Hematopoietic multipotent progenitor cell treated with erythropoietin and hydrocortisone succinate and interleukin-3 and kit ligand, for 8 days (in vitro differentiated cells): ENCODE measurements at regions not wholly inside any gene's neighbourhood (a gene's known extent, or its start where the extent isn't known, plus 50 kb on each side); places are given as distances from the start of the nearest gene placed in this dataset.

Source experiments
- DNase-seq: peaks from one replicate; pipeline ENCODE4 v3.0.0-alpha.2; 2015

DNA sequence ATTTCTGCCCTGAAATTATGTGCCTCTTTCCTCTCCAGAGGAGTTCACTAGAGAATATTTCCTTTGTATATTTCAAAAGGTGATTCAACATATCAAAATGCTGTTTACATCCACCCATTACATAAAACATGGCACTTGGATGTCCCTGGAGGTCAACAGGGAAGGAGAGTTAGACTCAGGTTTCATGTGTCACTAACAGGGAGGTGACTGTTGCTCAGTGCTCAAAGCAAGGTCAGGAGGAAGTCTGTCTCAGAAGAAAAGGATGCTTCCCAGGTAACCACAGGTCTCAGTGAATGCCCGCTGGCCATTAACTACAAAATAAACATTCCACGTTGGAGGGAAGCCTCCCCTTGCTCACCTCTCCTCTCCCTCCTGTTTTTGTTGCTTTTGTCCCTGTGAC, 198.6 kb downstream of the AXIN2 start:
- DNase-seq = no peak

DNA sequence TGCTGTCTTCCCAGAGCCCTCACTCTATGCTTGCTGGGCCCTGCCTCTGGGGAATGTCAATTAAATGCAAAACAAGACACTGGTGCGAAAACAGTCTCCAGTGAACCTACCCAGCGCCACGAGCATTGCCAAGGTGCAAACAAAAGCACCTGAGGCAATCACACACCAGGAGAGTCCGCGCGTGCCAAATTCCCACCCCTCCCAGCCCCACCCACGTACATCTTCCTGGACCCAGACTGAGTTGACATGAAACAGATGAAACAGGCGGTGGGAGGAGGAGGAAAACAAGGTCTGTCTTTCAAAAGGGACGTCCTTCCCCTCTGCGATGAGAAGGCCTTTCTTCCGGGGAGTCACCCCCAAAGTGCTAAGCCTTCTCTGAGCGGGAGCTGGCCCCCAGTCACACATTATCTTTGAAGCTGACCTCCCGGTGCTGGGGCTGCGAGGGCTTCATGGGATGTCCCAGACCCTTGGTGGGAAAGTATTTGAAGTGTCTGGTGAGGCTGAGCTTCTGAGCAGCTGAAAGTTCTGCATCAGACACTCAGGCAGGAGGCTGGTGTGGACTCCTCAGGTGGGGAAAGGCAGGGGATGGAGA, 200.4 kb downstream of the AXIN2 start:
- no peak for DNase-seq

DNA sequence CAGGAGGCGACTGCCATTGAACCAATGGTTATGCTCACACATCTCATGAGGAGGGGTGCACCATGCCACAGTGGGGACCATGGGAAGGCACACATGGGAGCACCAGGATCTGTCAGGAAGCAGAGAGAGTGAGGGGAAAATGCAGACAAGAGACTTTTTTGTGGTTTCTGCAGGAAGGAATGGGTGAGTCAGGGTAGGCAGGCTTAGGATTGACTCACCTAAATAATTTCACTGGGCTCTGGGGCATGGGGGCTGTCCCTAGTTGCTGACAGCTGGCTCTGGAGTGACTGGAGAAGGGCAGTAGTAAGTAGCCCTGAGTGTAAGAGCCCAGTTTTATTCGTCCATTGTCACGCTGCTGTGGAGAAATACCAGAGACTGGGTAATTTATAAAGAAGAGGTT, 202.4 kb downstream of the AXIN2 start:
- DNase-seq = no peak

DNA sequence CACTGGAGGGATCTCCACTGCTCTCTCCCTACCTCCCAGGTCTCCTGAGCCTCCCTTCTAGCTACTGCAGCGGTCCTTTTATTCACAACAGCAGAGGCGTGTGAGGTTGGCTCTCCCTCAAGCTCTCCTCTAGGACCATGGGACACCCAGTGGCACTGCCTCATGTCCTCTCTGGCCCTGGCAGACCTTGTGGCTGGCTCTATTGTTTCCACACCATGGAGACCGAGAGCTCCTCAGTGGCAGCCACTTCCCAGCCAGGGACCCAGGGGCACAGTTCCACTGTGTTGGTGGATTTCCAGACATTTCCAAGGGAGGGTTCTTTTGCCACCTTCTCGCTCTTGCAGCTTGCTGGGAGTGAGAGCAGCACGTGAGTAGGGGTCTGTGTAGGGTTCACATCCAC, 204.9 kb downstream of the AXIN2 start:
- DNase-seq = no peak

DNA sequence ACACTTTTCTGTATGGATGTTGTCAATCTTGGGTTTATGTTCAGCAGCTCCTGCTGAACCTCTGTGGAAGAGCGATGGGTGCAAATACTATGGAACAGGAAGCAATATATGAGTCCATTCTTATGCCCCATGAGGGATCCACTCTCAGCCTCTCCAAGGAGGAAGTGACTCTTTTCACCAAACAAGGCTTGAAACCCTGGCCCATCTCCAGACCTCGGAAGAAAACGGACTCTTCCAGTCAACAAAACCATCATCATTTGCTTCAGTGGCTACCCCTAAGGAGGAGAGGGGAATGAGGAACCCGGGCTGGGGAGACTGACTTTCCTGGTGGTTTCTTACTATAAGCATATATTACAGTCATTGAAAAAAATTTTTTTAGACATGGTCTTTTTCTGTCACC, 206.2 kb downstream of the AXIN2 start:
- DNase-seq = no peak

DNA sequence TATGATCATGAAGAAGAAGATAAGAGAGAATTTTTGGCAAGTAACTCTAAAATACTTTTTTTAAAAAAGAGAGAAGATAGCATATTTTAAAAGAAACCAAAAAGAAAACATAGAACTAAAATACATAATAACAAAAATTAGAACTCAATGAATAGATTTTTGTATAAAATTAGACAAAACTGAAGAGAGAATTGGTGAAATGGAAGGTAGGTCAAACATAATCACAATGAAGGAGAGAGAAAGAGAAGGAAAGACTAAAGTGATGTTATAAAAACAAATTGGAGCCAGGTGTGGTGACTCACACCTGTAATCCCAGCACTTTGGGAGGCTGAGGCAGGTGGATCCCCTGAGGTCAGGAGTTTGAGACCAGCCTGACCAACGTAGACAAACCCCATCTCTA, 211.5 kb downstream of the AXIN2 start:
- DNase-seq = no peak

DNA sequence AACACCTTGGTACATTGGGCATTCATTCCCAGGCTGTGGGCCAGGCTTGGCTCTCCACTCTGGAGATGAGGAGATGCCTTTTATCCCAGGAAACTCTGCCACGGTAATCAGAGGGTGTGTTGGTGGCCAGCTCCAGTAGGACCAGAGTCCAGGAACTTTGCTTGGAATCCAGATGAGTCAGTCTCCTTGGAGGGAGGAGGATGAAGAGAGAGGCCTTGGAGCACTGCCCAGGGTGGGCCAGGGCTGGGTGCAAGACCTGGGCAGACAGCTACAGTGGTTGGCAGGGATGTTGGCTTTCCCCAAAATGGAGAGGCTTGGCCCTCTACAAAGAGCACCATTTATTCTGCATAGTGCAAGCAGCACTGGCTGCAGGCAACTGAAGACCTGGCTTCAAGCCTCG, 209.0 kb downstream of the RGS9 start:
- DNase-seq = no peak

DNA sequence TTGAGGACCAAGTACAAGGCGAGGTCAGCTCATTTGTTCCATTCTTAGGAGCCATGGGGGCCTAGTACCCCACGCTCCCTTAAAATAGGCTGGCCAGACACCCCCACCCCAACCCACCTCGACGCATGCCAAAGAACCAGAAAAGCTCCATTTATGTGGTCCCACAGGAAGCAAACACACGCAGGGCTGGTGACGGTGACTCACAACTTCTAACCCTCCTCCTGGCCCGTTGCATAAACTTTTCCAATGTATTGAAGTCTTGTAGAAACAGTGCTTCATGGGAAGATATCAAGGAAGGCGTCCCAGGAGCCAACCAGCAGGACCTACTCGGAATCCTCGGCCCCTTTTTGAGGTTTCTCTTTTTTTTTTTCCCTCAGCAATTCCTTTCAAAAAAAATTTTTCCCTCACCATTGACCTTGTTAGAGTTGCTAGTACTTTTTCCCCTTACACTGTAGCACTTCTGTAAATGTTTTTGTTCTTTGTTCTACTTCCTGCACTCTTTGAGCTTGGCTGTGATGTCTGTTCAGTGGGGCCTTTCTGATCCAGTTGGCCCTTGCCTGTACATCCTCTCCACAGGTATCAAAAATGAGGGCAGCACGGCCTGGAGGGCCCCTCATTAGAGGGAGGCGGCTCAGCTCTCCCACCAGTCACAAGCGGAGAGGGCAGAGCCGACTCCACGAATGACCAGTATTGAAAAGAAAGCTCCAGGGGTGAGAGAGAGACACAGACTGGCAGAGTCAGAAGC, 208.3 kb downstream of the RGS9 start:
- DNase-seq = no peak

DNA sequence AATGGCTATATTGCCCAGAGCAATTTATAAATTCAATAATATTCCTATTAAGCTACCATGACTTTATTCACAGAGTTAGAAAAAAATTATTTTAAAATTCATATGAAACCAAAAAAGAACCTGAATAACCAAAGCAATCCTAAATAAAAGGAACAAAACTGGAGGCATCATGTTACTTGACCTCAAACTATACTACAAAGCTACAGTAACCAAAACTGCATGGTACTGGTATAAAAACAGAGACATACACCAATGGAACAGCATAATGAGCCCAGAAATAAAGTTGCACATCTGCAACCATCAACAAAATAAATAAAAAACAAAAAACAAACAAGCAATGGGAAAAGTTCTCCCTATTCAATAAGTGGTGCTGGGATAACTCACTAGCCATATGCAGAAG, 203.2 kb downstream of the RGS9 start:
- no peak for DNase-seq

DNA sequence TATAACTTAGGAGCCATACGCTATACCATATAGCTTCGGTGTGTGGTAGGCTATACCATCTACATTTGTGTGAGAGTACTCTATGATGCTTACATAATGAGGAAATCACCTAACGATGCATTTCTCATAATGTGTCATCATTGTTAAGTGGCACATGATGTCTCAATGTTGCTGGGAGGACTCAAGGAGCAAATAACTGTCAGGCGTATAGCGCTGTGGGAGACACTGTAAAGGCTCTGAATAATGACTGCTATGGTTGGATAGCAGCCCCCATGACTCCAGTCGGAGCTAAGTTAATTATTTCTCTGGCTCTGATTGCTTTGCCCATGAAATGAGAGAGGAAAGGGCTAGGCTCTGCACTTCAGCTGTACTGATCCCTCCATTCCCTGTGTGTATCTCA, 197.2 kb downstream of the RGS9 start:
- no peak for DNase-seq

DNA sequence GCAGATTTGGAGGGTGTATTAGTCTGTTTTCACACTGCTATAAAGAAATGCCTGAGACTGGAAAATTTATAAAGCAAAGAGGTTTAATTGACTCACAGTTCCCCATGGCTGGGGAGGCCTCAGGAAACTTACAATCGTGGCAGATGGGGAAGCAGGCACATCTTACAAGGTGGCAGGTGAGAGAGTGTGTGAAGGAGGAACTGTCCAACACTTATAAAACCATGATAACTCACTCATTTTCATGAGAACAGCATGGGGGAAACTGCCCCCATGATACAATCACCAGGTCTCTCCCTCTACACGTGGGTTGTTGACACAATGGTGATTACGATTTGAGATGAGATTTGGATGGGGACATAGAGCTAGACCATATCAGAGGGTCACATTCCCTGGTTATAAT, 195.6 kb downstream of the RGS9 start:
- DNase-seq = no peak

DNA sequence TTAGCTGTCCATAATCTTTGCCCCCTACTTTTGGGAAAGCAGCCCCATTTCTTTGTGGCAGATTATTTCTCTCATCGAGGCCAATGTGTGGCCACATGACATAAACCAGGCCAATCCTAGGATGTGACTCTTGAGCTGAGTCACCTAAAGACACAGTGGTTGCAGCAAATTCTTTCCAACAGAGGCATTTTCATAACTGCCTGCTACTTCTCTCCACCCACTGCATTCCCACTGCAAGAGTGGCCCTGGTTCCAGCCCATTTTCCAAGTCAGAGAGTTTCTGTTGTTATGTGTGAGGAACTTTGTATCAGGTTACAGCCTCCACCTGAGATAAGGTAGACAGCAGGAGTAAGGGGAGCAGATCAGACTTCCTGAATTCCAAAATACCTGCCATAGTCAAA, 195.2 kb downstream of the RGS9 start:
- no peak for DNase-seq

DNA sequence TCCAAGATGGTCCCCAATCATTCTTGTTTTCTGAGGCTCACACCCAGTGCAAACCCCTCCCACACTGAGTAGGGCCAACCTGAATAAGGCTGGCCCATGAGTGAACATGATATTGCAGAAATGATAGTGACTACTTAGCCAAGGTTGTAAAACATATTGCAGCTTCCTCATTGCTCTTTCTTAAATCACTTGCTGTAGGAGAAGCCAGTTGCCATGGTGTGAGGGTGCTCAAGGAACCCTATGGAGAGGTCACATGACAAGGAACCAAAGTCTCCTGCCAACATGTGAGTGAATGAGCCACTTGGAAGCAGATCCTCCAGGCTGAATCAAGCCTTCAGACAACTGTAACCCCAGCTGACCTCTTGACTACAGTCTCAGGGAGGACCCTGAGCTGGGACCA, 191.4 kb downstream of the RGS9 start:
- DNase-seq = no peak

DNA sequence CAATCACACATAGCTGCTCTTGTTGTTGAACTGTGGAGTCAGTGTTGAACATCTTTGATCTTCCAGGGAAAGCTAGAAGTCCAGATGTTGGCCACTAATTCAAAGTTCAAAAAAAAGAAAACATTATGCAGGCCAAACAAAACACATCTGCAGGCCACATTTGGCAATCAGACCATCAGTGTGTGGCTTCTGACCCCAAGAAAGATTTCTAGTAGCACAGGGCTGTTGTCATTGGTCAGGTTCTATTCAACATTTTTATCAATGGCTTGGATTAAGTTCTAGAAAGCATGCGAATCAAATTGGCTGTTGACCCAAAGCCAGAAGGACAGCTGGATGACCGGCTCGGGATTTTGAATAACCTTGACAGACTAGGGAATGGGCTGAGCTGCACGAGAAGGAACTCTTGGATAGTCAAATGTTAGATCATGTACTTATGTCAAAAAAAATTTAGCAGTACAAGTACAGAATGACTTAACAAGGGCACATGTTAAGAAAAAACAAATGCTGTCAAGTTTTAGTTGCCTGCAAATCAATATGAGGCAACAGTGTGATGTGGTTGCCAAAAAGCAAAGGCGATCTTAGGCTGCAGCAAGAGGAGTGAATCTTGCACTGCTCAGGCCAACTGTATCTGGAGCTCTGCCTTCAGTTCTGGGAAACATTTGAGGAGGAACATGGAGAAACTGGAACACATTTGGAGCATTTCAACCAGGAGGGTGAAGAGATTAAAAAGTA, 187.6 kb downstream of the RGS9 start:
- DNase-seq = no peak

DNA sequence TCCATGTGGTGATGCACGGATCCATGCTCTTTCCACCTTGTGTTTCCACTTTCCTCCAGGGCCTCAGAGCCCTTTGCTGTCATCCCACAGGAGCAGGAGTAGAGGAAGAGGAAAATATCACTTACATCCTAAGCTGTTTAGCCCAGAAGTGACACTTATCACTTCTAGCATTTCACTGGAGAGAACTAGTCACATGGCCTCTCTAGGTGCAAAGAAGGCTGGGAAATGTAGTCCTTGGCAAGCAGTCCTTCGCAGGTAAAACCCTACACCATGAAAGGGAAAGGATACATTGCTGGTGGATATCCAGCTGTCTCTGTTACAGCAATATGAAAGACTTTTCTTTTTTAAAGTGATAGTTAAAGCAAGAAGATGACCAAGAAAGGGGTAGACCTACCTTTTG, 185.9 kb downstream of the RGS9 start:
- DNase-seq = no peak

DNA sequence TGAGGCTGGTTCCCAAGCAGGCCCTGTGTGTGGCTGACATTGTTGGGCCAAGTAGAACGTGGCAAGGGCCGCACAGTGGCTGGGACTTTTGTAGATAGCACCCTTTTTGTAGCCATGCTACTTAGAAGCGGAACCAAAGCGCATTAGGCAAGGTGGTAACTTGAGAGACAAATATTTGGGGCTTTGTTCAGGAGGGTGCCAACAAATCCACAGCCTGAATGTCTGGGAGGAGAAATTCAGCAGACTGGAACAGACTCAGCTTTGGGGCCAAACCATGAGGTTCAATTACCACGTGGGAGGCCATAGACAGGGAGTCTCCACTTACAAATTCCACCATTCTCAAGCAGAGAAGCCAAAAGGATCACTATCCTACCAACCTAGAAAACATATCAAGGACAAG, 183.7 kb downstream of the RGS9 start:
- DNase-seq = no peak

DNA sequence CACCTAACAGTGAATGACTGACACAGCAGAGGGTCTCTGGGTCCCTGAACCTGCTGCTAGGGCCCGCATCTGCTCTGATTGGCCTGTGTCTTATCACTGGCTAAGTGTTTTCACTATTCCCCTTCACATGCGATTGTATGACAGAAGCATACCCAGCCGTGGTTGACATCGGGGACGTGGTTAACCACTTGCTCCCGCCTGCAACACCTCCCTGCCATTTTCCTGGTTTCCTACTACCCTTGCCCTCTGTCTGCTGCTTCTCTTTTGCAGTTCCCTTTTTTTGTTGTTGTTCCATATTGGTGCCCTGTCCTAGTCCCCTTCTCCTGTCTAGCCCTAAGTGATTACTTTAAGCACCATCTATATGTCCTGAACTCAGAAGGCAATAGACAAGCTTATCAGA, 177.0 kb downstream of the RGS9 start:
- DNase-seq = no peak

DNA sequence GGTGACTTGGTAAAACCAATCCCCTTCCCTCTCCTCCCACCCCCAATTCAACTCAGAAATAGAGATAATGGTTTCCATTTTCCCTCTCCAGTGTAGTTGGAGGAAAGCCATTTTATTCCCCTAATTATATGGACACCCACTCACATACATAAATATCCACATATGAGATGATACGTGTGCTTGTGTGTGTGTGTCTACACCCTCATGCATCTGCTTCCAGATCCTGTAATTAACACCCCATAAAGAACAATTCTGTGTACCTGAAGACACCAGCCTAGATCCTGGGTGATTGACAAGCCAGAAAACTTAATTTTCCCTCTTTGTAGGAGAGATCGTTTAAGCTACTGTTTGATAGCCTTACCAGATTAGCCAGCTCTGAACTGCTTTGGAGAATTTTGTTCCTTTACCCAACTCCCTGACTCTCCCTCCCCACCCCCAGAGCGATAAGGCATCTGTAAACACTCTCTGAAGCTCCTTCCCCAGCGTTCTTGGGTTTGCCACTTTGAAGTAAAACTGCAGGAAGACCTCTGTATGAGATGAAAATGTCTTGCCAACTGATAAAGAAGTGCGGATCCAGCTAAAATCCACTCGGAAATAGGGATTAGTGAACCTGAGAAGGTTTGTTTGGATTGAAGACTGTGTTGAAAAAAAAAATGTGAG, 175.7 kb downstream of the RGS9 start:
- no peak for DNase-seq

DNA sequence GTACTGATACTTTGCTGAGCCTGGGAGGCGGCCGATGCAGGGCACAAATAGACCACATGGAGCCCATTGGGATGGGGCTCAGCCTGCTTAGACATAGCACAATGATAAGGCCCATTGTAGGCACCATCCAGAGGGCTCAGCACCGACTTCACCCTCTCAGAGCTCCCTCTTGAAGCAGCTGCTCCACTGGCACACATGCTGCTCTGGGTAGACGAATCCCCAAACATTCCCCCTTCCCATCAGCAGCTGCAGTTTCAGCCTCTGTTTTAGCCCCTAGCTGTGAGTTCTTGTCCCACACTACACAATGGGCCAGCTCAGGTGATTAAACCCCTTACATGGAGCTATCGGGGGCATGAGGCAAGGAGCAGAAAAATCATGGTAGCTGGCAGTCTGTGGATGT, 174.1 kb downstream of the RGS9 start:
- no peak for DNase-seq

DNA sequence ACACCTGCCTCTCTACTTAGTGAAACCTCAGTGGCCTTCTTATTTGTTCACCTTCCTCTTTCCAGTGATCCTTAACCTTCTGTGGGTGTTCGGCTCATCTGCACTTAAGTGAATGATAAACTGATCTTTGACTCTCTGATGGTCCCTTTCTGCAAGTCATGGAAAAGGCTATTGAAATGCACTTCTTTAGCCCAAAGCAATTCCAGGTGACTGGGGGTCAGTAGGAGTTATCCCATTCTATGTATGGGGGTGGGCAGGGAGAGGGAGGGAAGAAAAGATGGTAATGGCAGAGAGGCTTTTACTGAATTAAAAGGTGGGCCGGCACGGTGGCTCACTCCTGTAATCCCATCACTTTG, 170.8 kb downstream of the RGS9 start:
- no peak for DNase-seq

DNA sequence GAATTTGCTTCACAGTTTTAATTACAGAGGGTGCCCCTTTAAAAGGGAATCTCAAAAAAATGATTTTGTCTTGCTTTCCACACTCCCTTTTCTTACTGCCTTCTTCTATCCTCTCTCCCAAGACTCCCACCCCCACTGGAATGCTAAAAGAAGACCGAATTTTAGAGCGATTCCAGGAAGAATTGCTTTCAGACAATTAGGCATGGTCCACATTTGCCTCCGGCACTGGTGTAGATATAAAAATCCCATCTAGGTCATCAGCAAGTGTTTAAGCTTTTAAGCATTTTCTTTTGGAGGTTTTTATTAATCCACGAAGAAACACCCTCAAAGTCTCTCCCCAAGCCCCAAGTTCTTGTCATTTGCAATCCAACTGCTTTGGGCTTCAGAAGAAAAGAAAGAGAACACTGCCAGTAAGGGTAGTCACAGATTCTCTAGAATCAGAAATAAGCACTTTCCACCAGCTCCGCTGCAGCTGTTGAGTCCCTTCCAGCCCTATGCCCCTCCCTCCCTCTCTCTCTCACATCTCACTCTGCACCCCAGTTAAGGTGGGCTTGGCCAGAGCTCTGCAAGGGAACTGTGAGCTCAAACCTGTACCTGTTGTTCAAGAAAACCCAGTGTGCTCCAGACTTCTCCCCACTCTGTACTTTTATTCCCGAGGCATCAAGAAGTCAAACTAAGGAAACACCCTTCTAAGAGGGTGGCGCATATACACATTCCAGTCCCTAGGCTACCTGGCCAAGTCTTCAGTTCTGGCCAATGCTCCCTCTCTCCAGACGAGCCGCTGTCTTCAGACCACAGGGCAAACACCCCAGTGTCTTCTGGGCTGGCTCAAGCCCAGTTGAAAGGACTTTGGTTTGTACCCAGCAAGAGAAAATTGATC, 170.2 kb downstream of the RGS9 start:
- no peak for DNase-seq

DNA sequence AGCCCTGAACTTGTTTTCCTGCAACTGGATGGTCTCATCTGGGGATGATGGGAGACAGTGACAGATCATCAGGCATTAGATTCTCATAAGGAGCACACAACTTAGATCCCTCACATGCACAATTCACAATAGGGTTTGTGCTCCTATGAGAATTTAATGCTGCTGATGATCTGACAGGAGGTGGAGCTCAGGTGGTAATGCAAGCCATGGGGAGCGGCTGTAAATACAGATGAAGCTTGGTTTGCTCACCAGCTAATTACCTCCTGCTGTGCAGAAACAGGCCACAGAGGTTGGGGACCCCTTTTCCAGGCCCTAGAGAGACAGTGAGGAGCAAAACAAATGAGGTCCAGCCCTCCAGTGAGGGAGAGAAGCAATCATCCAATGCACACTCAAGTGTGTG, 168.6 kb downstream of the RGS9 start:
- DNase-seq = no peak

DNA sequence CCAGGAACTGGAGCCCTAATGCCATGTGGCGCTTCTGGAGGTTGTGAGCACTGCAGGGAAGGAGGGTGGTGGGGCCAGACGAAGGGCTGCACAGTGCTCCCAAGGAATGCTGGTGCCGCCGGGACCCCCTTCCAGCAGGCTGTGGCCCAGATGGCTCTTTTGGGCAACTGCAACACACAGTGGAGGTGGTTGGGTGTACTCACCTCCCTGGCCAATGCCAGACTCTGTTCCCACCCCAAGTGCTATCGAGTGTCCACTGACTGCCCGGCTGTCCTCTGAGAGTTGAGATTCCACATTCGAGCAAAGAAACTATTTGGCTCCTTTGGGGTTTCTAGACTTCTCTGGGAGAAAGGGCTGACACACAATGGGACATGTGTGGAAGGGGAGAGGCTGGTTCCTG, 167.9 kb downstream of the RGS9 start:
- no peak for DNase-seq
